ENCODE measurements at regions not wholly inside any gene's neighbourhood (a gene's known extent, or its start where the extent isn't known, plus 50 kb on each side); places are given as distances from the start of the nearest gene placed in this dataset.

DNA sequence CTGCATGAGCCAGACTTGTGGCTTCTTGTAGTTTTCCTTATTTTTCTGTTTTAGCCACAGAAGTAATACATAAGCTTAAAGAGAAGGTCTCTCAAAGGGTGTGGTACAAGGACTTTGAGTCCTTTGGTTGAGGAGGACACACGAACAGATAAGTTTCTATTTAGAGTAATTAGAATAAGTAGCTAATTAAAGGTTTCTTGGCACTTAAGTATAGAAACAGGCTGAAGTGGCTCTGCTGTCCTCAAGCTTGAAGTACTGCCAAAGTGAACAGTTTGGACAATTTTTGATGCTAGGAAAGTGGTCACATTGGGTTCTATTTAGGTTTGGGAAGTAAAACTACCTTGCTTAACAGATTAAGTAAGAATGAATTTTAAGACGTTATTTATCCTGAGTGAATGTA, 278.3 kb upstream of the MPDZ start:
- no peak for FAIRE-seq
- POLR2A ChIA-PET, result no interaction called here
- DNase-seq (ENCODE audit: low spot score), result no peak
- Histone ChIP-seq H3K36me3 (replicated peaks in 1 of 2; ENCODE audit: control insufficient read depth in 1 of 2, insufficient read depth in 2 of 2, low read length in 2 of 2) (no peaks in the 10 kb centered on the region), H3K79me2 (ENCODE audit: insufficient read depth, low read length) (no peaks in the 10 kb centered on the region), H2AFZ (ENCODE audit: low read length) (no peak overlapping the region), H4K20me1 (ENCODE audit: insufficient read depth, low read length) (no peaks in the 10 kb centered on the region), H3K4me1 (ENCODE audit: insufficient read depth, low read length) (no peaks in the 10 kb centered on the region), H3K9ac (ENCODE audit: insufficient read depth, low read depth, low read length) (no peak overlapping the region), H3K9me3 (ENCODE audit: low read length) (no peaks in the 10 kb centered on the region), H3K4me3 (replicated peaks in 1 of 3; ENCODE audit: insufficient read depth in 1 of 3, low read depth in 2 of 3, low read length in 3 of 3) (no peak overlapping the region), H3K27ac (ENCODE audit: extremely low read length, insufficient read depth, low read length) (no peak overlapping the region), H3K27me3 (ENCODE audit: control insufficient read depth in 1 of 2, insufficient read depth in 2 of 2, low read length in 2 of 2) (no peaks in the 10 kb centered on the region), H3K4me2 (ENCODE audit: low read depth, low read length) (no peak overlapping the region)
- in situ Hi-C loops (cut with HindIII; ENCODE audit: extremely low pct_ligation_motif_present, low pct_unique_long_range_greater_than_20kb), result no loop called here
- CTCF ChIA-PET (ENCODE audit: low intra/inter-chr PET ratio, low total read pairs), result no interaction called here
- BruUV-seq (replicated peaks), result no TSS peak
- no peak for ATAC-seq
- 0% methylated on average over 2 of the region's 2 CpGs for whole genome bisulfite sequencing (ENCODE audit: low lambda C conversion rate)
- intact Hi-C loops (cut with micrococcal nuclease; ENCODE audit: unreplicated experiment), result no loop called here
- no peak for TF ChIP-seq ZNF598 (CRISPR knock-in tag; IDR thresholded peaks at IDR 0.05; ENCODE audit: borderline replicate concordance)
- TF ChIP-seq ATM (IDR thresholded peaks at IDR 0.05; ENCODE audit: borderline replicate concordance), result no peak
- TF ChIP-seq ZNF569 (CRISPR knock-in tag; IDR thresholded peaks at IDR 0.05; ENCODE audit: borderline replicate concordance), result no peak
- TF ChIP-seq, protein P1, sequence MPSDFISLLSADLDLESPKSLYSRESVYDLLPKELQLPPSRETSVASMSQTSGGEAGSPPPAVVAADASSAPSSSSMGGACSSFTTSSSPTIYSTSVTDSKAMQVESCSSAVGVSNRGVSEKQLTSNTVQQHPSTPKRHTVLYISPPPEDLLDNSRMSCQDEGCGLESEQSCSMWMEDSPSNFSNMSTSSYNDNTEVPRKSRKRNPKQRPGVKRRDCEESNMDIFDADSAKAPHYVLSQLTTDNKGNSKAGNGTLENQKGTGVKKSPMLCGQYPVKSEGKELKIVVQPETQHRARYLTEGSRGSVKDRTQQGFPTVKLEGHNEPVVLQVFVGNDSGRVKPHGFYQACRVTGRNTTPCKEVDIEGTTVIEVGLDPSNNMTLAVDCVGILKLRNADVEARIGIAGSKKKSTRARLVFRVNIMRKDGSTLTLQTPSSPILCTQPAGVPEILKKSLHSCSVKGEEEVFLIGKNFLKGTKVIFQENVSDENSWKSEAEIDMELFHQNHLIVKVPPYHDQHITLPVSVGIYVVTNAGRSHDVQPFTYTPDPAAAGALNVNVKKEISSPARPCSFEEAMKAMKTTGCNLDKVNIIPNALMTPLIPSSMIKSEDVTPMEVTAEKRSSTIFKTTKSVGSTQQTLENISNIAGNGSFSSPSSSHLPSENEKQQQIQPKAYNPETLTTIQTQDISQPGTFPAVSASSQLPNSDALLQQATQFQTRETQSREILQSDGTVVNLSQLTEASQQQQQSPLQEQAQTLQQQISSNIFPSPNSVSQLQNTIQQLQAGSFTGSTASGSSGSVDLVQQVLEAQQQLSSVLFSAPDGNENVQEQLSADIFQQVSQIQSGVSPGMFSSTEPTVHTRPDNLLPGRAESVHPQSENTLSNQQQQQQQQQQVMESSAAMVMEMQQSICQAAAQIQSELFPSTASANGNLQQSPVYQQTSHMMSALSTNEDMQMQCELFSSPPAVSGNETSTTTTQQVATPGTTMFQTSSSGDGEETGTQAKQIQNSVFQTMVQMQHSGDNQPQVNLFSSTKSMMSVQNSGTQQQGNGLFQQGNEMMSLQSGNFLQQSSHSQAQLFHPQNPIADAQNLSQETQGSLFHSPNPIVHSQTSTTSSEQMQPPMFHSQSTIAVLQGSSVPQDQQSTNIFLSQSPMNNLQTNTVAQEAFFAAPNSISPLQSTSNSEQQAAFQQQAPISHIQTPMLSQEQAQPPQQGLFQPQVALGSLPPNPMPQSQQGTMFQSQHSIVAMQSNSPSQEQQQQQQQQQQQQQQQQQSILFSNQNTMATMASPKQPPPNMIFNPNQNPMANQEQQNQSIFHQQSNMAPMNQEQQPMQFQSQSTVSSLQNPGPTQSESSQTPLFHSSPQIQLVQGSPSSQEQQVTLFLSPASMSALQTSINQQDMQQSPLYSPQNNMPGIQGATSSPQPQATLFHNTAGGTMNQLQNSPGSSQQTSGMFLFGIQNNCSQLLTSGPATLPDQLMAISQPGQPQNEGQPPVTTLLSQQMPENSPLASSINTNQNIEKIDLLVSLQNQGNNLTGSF (CRISPR knock-in tag; IDR thresholded peaks at IDR 0.05), result no peak
